ACHN (cell line): ENCODE measurements at regions not wholly inside any gene's neighbourhood (a gene's known extent, or its start where the extent isn't known, plus 50 kb on each side); places are given as distances from the start of the nearest gene placed in this dataset.
"Not testable (repeated sequence)": the region's sequence is repeated elsewhere in the genome, so short reads cannot be mapped to it uniquely, and the experiment has no call there.

Experiments used
- DNase-seq: peaks from one replicate; pipeline ENCODE4 v3.0.0-alpha.2; 2015
- in situ Hi-C: cut with HindIII; loops from 2 replicates; pipeline ENCODE4 v1.10.0; 2017; ENCODE audit warnings: low sequenced_read_pairs, low pct_ligation_motif_present, low pct_unique_long_range_greater_than_20kb

- in situ Hi-C loops, result no loop called here
- no peak for DNase-seq
These were observed 343.7 kb downstream of the DMRTA1 start for GRCh38 chr9:22790329-22790728.

- no peak for DNase-seq
- in situ Hi-C loops, result no loop called here
These were observed 362.3 kb downstream of the DMRTA1 start for GRCh38 chr9:22808876-22809275.

- in situ Hi-C loops, result no loop called here
- DNase-seq, result no peak
These were observed 362.7 kb downstream of the DMRTA1 start for GRCh38 chr9:22809371-22809770.

- DNase-seq, result peak; percentile 21
- in situ Hi-C loops, result no loop called here
These were observed 366.9 kb downstream of the DMRTA1 start for GRCh38 chr9:22813529-22813928.

GRCh38 chr9:22815246-22815645 lies 368.6 kb downstream of the DMRTA1 start:
- no peak for DNase-seq
- in situ Hi-C loops, result no loop called here

GRCh38 chr9:22817181-22817580 lies 370.6 kb downstream of the DMRTA1 start:
- no peak for DNase-seq
- in situ Hi-C loops, result no loop called here

- in situ Hi-C loops, result no loop called here
- no peak for DNase-seq
These were observed 382.6 kb downstream of the DMRTA1 start for GRCh38 chr9:22829236-22829635.

- DNase-seq, result no peak
- in situ Hi-C loops, result no loop called here
These were observed 391.6 kb downstream of the DMRTA1 start for GRCh38 chr9:22838266-22838665.

GRCh38 chr9:22840641-22841040 lies 394.0 kb downstream of the DMRTA1 start:
- DNase-seq, result no peak
- in situ Hi-C loops, result no loop called here

GRCh38 chr9:22845243-22845642 lies 398.6 kb downstream of the DMRTA1 start:
- in situ Hi-C loops, DNase-seq: not testable (repeated sequence)

- no peak for DNase-seq
- in situ Hi-C loops, result no loop called here
These were observed 409.4 kb downstream of the DMRTA1 start for GRCh38 chr9:22855980-22856379.

- in situ Hi-C loops, result no loop called here
- DNase-seq, result no peak
These were observed 410.7 kb downstream of the DMRTA1 start for GRCh38 chr9:22857316-22857715.

- in situ Hi-C loops, result no loop called here
These were observed 416.5 kb downstream of the DMRTA1 start for GRCh38 chr9:22863106-22863505.

GRCh38 chr9:22863736-22864135 lies 417.1 kb downstream of the DMRTA1 start:
- in situ Hi-C loops, result no loop called here

More at GRCh38 chr9:22863106-22863505, 416.5 kb downstream of the DMRTA1 start:
- no peak for DNase-seq

GRCh38 chr9:22893196-22893843 lies 446.7 kb downstream of the DMRTA1 start:
- in situ Hi-C loops, result no loop called here
- DNase-seq, result no peak

More at GRCh38 chr9:22863736-22864135, 417.1 kb downstream of the DMRTA1 start:
- DNase-seq, result no peak

- in situ Hi-C loops, result no loop called here
- no peak for DNase-seq
These were observed 452.0 kb downstream of the DMRTA1 start for GRCh38 chr9:22898591-22898990.

GRCh38 chr9:22911632-22912031 lies 465.0 kb downstream of the DMRTA1 start:
- no peak for DNase-seq
- in situ Hi-C loops, result no loop called here

- in situ Hi-C loops, result no loop called here
- DNase-seq, result no peak
These were observed 466.4 kb downstream of the DMRTA1 start for GRCh38 chr9:22913026-22913425.

- in situ Hi-C loops, result no loop called here
- DNase-seq, result no peak
These were observed 466.9 kb downstream of the DMRTA1 start for GRCh38 chr9:22913518-22913917.

- DNase-seq, result no peak
- in situ Hi-C loops, result no loop called here
These were observed 469.5 kb downstream of the DMRTA1 start for GRCh38 chr9:22916148-22916547.

- DNase-seq, result no peak
- in situ Hi-C loops, result no loop called here
These were observed 472.8 kb downstream of the DMRTA1 start for GRCh38 chr9:22919423-22919822.
